ENCODE measurements at regions not wholly inside any gene's neighbourhood (a gene's known extent, or its start where the extent isn't known, plus 50 kb on each side); places are given as distances from the start of the nearest gene placed in this dataset.

DNA sequence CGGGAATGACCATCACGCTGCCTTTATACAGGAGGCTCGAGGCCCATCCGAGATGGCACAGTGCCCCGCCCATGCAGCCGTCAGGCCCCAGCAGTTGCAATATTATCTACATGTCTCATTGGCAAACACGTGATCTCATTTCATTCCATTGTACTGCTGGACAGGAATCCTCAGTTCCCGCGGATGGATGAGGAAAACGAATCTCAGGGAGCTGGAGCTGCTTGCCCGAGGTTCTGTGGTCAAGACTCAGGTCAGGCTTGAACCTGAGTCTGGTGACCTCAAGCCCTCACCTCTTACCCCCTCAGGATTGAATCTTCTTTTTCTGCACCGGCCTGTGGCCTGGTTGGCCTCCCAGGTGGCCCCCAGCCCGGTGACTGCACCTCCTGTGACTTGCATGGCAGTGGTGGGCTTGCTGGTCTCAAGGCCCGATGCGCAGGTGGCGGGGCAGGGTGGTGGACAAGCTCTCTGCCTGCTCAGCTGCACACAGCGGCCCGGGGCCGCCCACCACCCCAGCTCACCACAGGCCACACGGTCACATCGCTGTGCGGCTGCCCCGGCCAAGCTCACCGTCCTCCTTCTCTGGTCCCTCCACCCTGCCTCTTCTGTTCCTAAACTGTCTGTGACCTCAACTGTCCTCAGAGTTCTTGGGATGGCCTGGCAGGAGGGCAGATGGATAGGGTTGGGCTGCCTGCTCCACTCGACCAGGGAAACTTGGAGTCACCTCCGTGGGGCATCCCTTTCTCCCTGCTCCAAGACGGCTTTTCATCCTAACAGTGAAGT, 52.0 kb upstream of the HS6ST1 start:
- TF ChIP-seq MYC (IDR thresholded peaks at IDR 0.05; ENCODE audit: low read depth, low read length), result no peak
- TF ChIP-seq JUN (IDR thresholded peaks at IDR 0.05; ENCODE audit: borderline replicate concordance, insufficient read depth, insufficient read length, low read depth), result no peak
- TF ChIP-seq, protein P1, sequence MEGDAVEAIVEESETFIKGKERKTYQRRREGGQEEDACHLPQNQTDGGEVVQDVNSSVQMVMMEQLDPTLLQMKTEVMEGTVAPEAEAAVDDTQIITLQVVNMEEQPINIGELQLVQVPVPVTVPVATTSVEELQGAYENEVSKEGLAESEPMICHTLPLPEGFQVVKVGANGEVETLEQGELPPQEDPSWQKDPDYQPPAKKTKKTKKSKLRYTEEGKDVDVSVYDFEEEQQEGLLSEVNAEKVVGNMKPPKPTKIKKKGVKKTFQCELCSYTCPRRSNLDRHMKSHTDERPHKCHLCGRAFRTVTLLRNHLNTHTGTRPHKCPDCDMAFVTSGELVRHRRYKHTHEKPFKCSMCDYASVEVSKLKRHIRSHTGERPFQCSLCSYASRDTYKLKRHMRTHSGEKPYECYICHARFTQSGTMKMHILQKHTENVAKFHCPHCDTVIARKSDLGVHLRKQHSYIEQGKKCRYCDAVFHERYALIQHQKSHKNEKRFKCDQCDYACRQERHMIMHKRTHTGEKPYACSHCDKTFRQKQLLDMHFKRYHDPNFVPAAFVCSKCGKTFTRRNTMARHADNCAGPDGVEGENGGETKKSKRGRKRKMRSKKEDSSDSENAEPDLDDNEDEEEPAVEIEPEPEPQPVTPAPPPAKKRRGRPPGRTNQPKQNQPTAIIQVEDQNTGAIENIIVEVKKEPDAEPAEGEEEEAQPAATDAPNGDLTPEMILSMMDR (IDR thresholded peaks at IDR 0.05; ENCODE audit: extremely low read depth in 1 of 2, insufficient read depth in 1 of 2, low read depth in 1 of 2, low read length in 2 of 2), result no peak
- TF ChIP-seq, protein P2, sequence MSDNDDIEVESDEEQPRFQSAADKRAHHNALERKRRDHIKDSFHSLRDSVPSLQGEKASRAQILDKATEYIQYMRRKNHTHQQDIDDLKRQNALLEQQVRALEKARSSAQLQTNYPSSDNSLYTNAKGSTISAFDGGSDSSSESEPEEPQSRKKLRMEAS (IDR thresholded peaks at IDR 0.05; ENCODE audit: insufficient read depth, insufficient read length), result no peak
- no peak for TF ChIP-seq FOS (IDR thresholded peaks at IDR 0.05; ENCODE audit: borderline replicate concordance, insufficient read depth, low read length)
- TF ChIP-seq GATA2 (IDR thresholded peaks at IDR 0.05; ENCODE audit: insufficient read depth, insufficient read length, low read depth, low read length), result no peak
- TF ChIP-seq POLR2AphosphoS5 (IDR thresholded peaks at IDR 0.05; ENCODE audit: insufficient read depth, low read depth, low read length), result no peak
- TF ChIP-seq EZH2 (IDR thresholded peaks at IDR 0.05; ENCODE audit: borderline replicate concordance, low read depth, low read length, severe bottlenecking), result no peak
- no peak for TF ChIP-seq POLR2A (IDR thresholded peaks at IDR 0.05; ENCODE audit: low read depth, low read length)
- Histone ChIP-seq H3K36me3 (ENCODE audit: control insufficient read depth in 2 of 2, extremely low read depth in 1 of 2, insufficient read depth in 2 of 2, low read length in 2 of 2) (no peaks in the 10 kb centered on the region), H4K20me1 (replicated peaks; ENCODE audit: control insufficient read depth, extremely low read depth, insufficient read depth, low read length) (no peaks in the 10 kb centered on the region), H3K27me3 (ENCODE audit: control insufficient read depth in 2 of 2, insufficient read depth in 2 of 2, low read length in 2 of 2) (no peaks in the 10 kb centered on the region), H3K9ac (replicated peaks; ENCODE audit: extremely low read depth, insufficient read depth, low read length) (no peak overlapping the region), H3K9me3 (replicated peaks; ENCODE audit: control insufficient read depth, insufficient read depth, low read length) (no peaks in the 10 kb centered on the region), H3K27ac (ENCODE audit: insufficient read depth, low read depth, low read length) (no peak overlapping the region), H3K4me3 (replicated peaks in 1 of 3; ENCODE audit: insufficient read depth in 1 of 3, low read depth in 1 of 3, low read length in 3 of 3) (no peak overlapping the region), H3K4me1 (ENCODE audit: control insufficient read depth, extremely low read depth, insufficient read depth, low read length) (no peaks in the 10 kb centered on the region), H3K79me2 (ENCODE audit: control insufficient read depth, insufficient read depth, low read length) (no peaks in the 10 kb centered on the region), H3K4me2 (ENCODE audit: insufficient read depth, low read length) (no peak overlapping the region), H2AFZ (ENCODE audit: low read depth, low read length) (no peak overlapping the region), H3K9me1 (replicated peaks; ENCODE audit: control insufficient read depth, extremely low read depth, insufficient read depth, low read length) (no peaks in the 10 kb centered on the region)
- ChIA-PET POLR2A (no interaction called here), CTCF (interaction anchor here (0.9 kb wide), 1 partner anchor 8 kb away, joined by 3 read pairs; no protein-coding TSS in a partner anchor)
- DNase-seq (ENCODE audit: low read depth, low spot score) (no peak), FAIRE-seq (no peak)
- intact Hi-C loops (cut with micrococcal nuclease) (no loop called here), dilution Hi-C loops (cut with MboI; ENCODE audit: extremely low pct_ligation_motif_present, low sequenced_read_pairs) (no loop called here)
- no TSS peak for BruUV-seq (replicated peaks)
